ENCODE measurements at regions not wholly inside any gene's neighbourhood (a gene's known extent, or its start where the extent isn't known, plus 50 kb on each side); places are given as distances from the start of the nearest gene placed in this dataset.

GRCh38 chr2:146267093-146267492 lies 1577.7 kb upstream of the ACVR2A start:
- TF ChIP-seq, protein P1, sequence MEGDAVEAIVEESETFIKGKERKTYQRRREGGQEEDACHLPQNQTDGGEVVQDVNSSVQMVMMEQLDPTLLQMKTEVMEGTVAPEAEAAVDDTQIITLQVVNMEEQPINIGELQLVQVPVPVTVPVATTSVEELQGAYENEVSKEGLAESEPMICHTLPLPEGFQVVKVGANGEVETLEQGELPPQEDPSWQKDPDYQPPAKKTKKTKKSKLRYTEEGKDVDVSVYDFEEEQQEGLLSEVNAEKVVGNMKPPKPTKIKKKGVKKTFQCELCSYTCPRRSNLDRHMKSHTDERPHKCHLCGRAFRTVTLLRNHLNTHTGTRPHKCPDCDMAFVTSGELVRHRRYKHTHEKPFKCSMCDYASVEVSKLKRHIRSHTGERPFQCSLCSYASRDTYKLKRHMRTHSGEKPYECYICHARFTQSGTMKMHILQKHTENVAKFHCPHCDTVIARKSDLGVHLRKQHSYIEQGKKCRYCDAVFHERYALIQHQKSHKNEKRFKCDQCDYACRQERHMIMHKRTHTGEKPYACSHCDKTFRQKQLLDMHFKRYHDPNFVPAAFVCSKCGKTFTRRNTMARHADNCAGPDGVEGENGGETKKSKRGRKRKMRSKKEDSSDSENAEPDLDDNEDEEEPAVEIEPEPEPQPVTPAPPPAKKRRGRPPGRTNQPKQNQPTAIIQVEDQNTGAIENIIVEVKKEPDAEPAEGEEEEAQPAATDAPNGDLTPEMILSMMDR (IDR thresholded peaks at IDR 0.05; ENCODE audit: low read depth, low read length, missing control alignments), result no peak
- no peaks in the 10 kb centered on the region for H3K36me3 ChIP-seq (replicated peaks)
- DNase-seq, result no peak
- no peaks in the 10 kb centered on the region for H3K27me3 ChIP-seq (replicated peaks)
- in situ Hi-C loops (cut with HindIII; ENCODE audit: low pct_ligation_motif_present, low sequenced_read_pairs), result no loop called here
- H3K4me3 ChIP-seq (ENCODE audit: low read depth, low read length), result no peak overlapping the region
- no peak overlapping the region for H3K27ac ChIP-seq

DNA sequence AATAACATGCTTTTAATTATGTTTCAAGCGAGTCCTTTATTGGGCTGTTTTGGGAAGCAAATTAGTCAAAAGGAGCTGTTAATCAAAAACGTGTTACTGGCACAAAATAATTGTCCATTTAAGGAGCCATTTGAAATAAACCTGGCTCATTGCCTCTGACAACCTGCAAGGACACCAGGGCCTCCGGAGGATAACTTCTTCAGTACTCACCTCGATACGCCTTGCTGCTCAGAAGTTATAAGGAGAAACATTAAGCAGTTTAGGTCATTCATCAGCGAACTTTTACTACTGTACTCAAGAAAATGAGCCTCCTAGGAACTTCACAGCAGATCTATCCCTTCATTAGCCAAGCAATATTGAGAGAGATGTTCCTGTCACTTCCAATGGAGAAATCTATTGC lies 1579.2 kb upstream of the ACVR2A start:
- DNase-seq, result no peak
- Histone ChIP-seq H3K27ac (no peak overlapping the region), H3K36me3 (replicated peaks) (no peaks in the 10 kb centered on the region), H3K4me3 (ENCODE audit: low read depth, low read length) (no peak overlapping the region), H3K27me3 (replicated peaks) (no peaks in the 10 kb centered on the region)
- in situ Hi-C loops (cut with HindIII; ENCODE audit: low pct_ligation_motif_present, low sequenced_read_pairs), result no loop called here
- TF ChIP-seq, protein P1 (IDR thresholded peaks at IDR 0.05; ENCODE audit: low read depth, low read length, missing control alignments), result no peak

- H3K27me3 ChIP-seq (replicated peaks), result no peaks in the 10 kb centered on the region
- no peak overlapping the region for H3K4me3 ChIP-seq (ENCODE audit: low read depth, low read length)
- TF ChIP-seq, protein P1 (IDR thresholded peaks at IDR 0.05; ENCODE audit: low read depth, low read length, missing control alignments), result no peak
- DNase-seq, result no peak
- in situ Hi-C loops (cut with HindIII; ENCODE audit: low pct_ligation_motif_present, low sequenced_read_pairs), result no loop called here
- H3K27ac ChIP-seq, result no peak overlapping the region
- H3K36me3 ChIP-seq (replicated peaks), result no peaks in the 10 kb centered on the region
These were observed 1582.2 kb upstream of the ACVR2A start for GRCh38 chr2:146262606-146263005.

- no peak for DNase-seq
- H3K36me3 ChIP-seq (replicated peaks), result no peaks in the 10 kb centered on the region
- H3K27me3 ChIP-seq (replicated peaks), result no peaks in the 10 kb centered on the region
- H3K4me3 ChIP-seq (ENCODE audit: low read depth, low read length), result no peak overlapping the region
- no peak overlapping the region for H3K27ac ChIP-seq
- TF ChIP-seq, protein P1 (IDR thresholded peaks at IDR 0.05; ENCODE audit: low read depth, low read length, missing control alignments), result no peak
- in situ Hi-C loops (cut with HindIII; ENCODE audit: low pct_ligation_motif_present, low sequenced_read_pairs), result no loop called here
These were observed 1584.3 kb upstream of the ACVR2A start for GRCh38 chr2:146260551-146260950.

- H3K27ac ChIP-seq, result no peak overlapping the region
- H3K27me3 ChIP-seq (replicated peaks), result no peaks in the 10 kb centered on the region
- DNase-seq, result no peak
- in situ Hi-C loops (cut with HindIII; ENCODE audit: low pct_ligation_motif_present, low sequenced_read_pairs), result no loop called here
- TF ChIP-seq, protein P1 (IDR thresholded peaks at IDR 0.05; ENCODE audit: low read depth, low read length, missing control alignments), result no peak
- no peak overlapping the region for H3K4me3 ChIP-seq (ENCODE audit: low read depth, low read length)
- no peaks in the 10 kb centered on the region for H3K36me3 ChIP-seq (replicated peaks)
These were observed 1585.0 kb upstream of the ACVR2A start for GRCh38 chr2:146259816-146260215.

GRCh38 chr2:146258071-146258470 lies 1586.8 kb upstream of the ACVR2A start:
- Histone ChIP-seq H3K27ac (no peak overlapping the region), H3K4me3 (ENCODE audit: low read depth, low read length) (no peak overlapping the region), H3K27me3 (replicated peaks) (no peaks in the 10 kb centered on the region), H3K36me3 (replicated peaks) (no peaks in the 10 kb centered on the region)
- DNase-seq, result no peak
- in situ Hi-C loops (cut with HindIII; ENCODE audit: low pct_ligation_motif_present, low sequenced_read_pairs), result no loop called here
- TF ChIP-seq, protein P1 (IDR thresholded peaks at IDR 0.05; ENCODE audit: low read depth, low read length, missing control alignments), result no peak
